ENCODE measurements at regions not wholly inside any gene's neighbourhood (a gene's known extent, or its start where the extent isn't known, plus 50 kb on each side); places are given as distances from the start of the nearest gene placed in this dataset.
"Not testable (repeated sequence)": the region's sequence is repeated elsewhere in the genome, so short reads cannot be mapped to it uniquely, and the experiment has no call there.

DNA sequence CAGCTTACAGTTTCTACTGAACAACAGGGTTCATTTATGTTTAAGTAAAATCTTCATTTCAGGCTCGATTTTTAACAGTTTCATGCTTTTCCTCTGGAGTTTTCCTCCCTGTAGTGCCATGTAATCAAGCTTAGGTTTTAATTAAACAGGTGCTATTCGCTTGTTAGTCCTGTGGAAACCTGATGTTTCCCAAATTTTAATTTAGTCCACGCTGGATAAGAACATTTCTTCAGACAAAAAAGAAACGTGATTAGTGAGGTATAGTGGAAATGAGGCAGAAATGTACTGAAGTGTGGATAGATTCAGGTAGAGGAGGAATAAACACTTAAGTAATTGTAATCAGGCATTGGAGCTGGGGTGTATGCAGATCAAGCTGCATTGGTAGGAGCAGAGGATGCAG lies 1217.5 kb downstream of the AACS start:
- DNase-seq (ENCODE audit: low spot score) = no peak

- no peak for DNase-seq (ENCODE audit: low spot score)
These were observed 1221.0 kb downstream of the AACS start for GRCh38 chr12:126286203-126286602.

GRCh38 chr12:126290456-126290855 lies 1225.2 kb downstream of the AACS start:
- DNase-seq (ENCODE audit: low spot score) = no peak

- DNase-seq (ENCODE audit: low spot score) = not testable (repeated sequence)
These were observed 1226.8 kb downstream of the AACS start for GRCh38 chr12:126291987-126292386.

- DNase-seq (ENCODE audit: low spot score) = no peak
These were observed 1230.4 kb downstream of the AACS start for GRCh38 chr12:126295652-126296051.

DNA sequence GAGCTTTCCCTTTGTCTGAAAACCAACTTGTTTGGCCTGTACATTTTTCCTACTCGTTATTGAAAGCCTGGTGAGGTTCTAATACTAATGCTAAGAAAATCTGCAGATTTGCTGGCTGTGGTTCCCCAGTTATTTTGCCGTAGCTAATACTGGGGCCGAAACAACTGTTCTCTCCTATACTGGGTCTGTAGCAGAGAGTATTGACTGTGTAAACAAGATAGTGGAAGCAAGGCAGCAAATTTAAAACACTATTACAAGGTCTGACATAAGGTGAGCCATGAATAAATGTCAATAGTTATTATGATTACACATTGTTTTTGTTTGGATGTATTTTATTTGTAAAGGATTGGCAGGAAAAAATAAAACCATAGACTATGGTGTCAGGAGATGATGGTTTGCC lies 1244.0 kb downstream of the AACS start:
- DNase-seq (ENCODE audit: low spot score) = no peak

DNA sequence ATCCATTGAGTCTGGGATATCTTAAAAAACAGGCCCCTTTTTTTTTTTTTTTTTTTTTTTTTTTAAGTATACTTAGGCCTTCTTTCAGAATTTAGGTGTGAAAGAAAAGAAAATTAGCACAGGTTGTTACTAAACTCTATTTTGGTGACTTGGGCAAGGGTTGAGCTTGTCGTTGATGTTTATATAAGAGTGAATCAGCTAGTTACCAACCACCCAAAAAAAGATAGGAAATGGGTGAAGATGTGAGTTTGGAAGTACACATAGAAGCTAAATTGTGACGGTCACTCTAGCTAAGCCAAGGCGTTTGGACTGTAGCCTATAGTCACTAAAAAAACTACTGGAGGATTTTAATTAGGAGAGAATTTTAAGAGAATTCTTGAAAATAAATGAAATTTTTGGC lies 1247.2 kb downstream of the AACS start:
- no peak for DNase-seq (ENCODE audit: low spot score)

DNA sequence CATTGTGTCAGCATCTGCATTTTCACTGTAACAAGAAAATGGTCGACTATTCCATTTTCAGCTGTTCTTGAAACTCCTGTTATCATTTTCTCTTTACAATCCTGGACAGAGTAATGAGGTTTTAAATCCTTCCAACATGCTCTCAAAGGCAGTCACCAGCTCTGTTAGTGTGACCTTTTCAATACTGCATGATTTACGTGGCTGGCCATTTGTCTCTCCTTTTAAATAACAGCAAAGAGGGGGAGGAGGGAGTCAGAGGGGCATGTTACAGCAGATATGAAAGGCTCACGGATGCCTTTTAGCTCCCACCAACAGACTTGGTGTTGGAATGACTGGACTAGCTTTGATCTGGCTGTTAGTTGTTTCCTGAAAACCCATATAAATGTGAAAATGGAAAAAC lies 1251.2 kb downstream of the AACS start:
- DNase-seq (ENCODE audit: low spot score) = no peak

DNA sequence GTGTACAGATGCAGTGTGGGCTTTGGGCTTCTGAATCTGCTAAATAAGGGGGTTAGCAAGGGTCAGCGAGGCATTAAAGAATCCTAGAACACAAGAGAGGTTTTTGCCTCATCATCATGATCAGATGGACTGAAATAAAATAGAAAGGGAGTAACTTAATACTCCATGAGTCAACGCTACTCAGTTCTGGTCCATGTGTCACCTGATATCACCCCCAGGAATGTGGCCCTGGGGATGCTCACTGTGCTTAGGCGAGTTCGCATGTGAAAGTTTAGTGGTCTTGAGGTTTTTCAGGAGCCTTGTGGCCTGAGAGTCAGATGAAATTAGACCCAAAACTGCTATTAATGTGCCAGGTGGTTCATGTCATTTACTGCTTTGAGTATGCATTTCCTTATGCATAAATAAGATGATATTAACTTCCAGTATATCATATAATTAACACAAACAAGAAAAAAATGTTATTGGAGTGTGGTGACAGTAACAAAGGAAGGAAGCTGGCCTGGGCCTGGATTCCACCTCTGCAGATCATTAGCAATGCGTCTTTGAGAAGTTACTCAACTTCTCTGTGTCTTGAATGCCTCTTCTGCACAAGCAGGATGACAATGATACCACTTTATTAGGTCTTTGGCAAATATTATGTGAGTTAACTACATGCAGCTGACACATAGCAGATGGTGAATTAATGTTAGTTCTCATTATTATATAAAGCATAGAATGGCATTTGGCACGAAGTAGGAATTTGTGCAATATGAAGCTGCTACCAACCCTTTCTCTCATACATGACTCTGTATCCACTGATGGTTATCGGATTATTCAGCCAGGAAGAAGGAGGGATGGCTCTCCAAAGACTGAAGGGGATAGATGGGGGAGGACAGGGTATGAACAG lies 1272.6 kb downstream of the AACS start:
- no peak for DNase-seq (ENCODE audit: low spot score)

- no peak for DNase-seq (ENCODE audit: low spot score)
These were observed 1277.6 kb downstream of the AACS start for GRCh38 chr12:126342866-126343265.

DNA sequence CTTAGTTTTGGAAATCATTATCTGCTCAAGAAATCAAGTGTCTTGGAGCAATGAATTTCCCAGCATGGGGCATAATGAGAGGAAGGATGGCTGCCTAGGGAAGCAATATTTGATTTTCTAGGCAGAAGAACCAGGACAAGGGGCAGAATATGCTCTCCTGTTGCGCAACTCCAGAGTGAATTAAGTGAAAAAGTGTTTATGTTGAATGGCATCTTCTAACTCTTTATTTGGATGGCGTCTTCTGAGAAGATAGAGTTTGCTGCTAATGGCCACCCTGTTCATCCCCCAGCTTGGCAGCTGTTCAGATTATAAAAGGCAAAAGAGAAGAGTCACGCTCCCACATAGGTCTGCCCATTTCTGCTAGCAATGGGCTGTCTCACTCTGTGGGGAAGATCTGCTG lies 1278.1 kb downstream of the AACS start:
- no peak for DNase-seq (ENCODE audit: low spot score)

DNA sequence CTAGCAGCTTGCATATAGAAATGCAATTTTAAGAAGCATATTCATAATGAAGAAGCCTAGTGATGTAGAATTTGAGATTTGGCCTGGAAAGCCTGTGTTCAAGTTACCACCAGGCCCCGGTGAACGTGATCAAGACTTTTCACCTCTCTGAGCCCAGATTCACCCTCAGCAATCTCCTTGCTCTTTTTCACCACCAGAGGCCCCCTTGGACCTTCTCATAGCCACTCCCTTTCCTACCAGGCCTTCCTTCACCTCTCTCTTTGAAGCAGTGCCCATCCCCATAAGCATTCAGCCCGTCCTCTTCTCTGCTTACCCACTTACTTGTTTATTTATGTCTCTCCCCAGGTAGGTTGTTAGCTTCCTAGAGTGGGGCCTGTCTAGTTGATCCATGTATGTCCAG lies 1280.9 kb downstream of the AACS start:
- DNase-seq (ENCODE audit: low spot score) = no peak

DNA sequence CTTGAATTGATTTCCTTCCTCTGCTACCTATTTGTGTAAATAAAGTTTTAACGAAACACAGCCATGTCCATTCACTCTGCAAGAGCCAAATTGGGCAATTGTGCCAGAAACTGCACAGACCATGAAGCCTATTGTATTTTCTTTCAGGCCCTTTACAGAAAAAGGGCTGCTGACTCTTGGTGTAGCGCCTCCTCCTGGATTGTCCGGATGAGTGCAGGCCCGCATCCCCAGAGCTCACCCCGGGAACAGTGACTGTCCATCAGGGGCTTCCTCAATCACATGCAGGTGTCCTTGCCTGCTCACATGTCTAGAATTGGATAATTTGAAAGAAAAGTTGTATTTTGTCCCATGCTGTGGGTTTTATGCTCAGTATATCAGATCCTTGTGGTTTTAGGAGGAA lies 1282.2 kb downstream of the AACS start:
- DNase-seq (ENCODE audit: low spot score) = no peak

DNA sequence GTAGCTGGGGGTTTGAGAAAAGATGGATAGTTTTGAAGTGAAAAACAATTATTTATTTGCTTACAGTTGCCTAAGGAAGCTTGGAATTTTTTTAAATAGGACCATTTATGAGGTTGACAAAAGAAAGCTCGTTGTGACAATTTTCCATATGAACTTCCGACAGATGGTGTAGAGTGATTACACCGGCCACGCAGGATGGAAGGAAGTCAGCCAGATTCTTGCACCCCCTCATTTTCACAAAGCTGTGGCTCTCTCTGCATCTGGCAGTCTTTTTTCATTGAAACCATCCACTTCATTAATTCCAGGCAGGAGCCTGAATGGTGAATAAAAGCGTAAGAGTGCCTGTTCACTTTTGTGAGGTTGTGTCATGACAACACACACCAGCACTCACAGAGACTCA lies 1284.1 kb downstream of the AACS start:
- no peak for DNase-seq (ENCODE audit: low spot score)

DNA sequence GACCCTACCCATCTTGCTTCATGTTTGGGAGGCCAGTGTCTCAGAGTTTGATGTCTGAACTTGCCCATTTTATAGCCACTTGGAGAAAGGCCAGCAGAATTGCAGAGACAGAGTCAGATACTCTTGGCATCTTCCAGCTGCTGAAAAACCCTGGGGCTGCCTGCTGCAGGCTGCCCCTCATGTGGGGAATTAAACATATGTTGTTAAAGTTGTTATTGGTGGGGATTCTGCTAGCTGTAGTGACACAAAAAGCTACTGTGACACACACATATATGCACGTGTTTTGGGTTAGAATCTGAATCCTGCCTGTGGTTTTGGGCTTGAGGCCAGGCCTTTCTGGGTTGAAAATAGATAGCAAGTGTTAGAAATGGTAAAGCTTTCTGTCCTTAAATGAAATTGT lies 1288.4 kb downstream of the AACS start:
- no peak for DNase-seq (ENCODE audit: low spot score)

- no peak for DNase-seq (ENCODE audit: low spot score)
These were observed 1289.4 kb downstream of the AACS start for GRCh38 chr12:126354633-126355032.

- no peak for DNase-seq (ENCODE audit: low spot score)
These were observed 1290.1 kb downstream of the AACS start for GRCh38 chr12:126355346-126355745.

- DNase-seq (ENCODE audit: low spot score) = no peak
These were observed 1293.6 kb downstream of the AACS start for GRCh38 chr12:126358806-126359205.

GRCh38 chr12:126359216-126359615 lies 1294.0 kb downstream of the AACS start:
- no peak for DNase-seq (ENCODE audit: low spot score)

- DNase-seq (ENCODE audit: low spot score) = no peak
These were observed 1296.6 kb downstream of the AACS start for GRCh38 chr12:126361804-126362203.

- no peak for DNase-seq (ENCODE audit: low spot score)
These were observed 1297.3 kb downstream of the AACS start for GRCh38 chr12:126362493-126362892.

GRCh38 chr12:126362964-126363363 lies 1297.7 kb downstream of the AACS start:
- no peak for DNase-seq (ENCODE audit: low spot score)

DNA sequence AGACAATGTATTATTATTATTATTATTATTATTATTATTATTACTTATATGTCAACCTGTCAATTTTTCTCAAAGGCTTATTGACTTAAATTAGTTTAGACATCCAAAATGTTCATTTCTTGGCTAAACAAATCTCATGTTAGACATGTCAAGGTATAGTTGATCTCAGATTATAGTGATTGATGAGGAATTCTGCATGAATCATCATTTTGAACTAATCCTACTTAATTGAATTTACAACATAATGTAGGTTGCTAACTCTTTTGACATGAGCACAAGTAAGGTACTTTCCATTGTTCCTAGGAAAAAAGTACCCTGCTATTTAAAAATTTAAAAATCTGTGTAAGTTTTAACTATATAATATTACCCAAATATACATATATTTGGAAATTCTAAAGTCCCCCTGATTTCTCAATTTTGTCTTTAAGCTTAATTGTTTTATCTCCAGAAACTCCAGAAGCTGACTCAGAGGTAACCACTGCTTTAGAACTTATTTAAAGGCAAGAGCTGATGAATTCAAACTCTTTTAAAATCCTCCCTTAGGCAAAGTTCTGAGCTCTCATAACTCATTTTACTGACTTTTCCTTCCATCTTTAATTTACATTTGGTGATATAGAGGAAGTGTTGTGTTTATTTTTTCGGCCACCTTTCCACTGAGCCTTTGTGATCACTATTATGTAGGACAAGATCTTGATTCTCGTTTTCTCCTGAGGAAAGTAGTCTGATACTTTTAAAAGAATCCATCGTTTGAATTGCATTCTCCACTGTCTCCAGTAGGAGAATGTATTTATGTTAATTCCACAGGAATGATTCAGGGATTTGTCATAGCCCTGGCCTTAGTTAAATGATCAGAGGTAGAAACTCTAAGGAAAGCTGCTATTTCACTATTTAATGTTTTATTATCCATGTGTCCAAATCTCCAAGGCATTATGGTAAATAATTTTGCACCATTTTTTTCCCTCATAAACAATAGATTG lies 1304.5 kb downstream of the AACS start:
- DNase-seq (ENCODE audit: low spot score) = no peak
